SK-N-SH treated with all-trans-retinoic acid at 6 μM for 48 hours (cell line): ENCODE measurements at regions not wholly inside any gene's neighbourhood (a gene's known extent, or its start where the extent isn't known, plus 50 kb on each side); places are given as distances from the start of the nearest gene placed in this dataset.

Experiments used
- ATAC-seq: fragments of 200-7000 bp; cut with Tn5 transposase; 3 replicates; pipeline ENCODE4 v1.9.1; 2020; ENCODE audit warnings: mild to moderate bottlenecking, moderate library complexity
- ARNTL ChIP-seq: fragments of 450-650 bp; formaldehyde crosslinking; IDR thresholded peaks from 2 replicates; pipeline ENCODE4 v1.5.0; 2020; ENCODE audit warnings: low read depth, mild to moderate bottlenecking, moderate library complexity, borderline replicate concordance
- BACH2 ChIP-seq: fragments of 250-450 bp; sonication (Bioruptor Pico); IDR thresholded peaks from 2 replicates; pipeline ENCODE4 v1.9.0; 2021; ENCODE audit warnings: mild to moderate bottlenecking, borderline replicate concordance
- ESRRG ChIP-seq: fragments of 250-450 bp; sonication (Bioruptor Pico); IDR thresholded peaks from 2 replicates; pipeline ENCODE4 v1.6.1; 2021; ENCODE audit warnings: mild to moderate bottlenecking
- GLIS3 ChIP-seq: fragments of 250-450 bp; sonication (Bioruptor Pico); IDR thresholded peaks from 2 replicates; pipeline ENCODE4 v1.5.0; 2020; ENCODE audit warnings: mild to moderate bottlenecking, moderate library complexity
- ISL1 ChIP-seq: fragments of 250-450 bp; sonication (Bioruptor Pico); IDR thresholded peaks from 2 replicates; pipeline ENCODE4 v2.1.2; 2022; ENCODE audit warnings: mild to moderate bottlenecking, moderate library complexity
- OSR1 ChIP-seq: fragments of 250-450 bp; sonication (Bioruptor Pico); IDR thresholded peaks from 2 replicates; pipeline ENCODE4 v1.8.0; 2022; ENCODE audit warnings: moderate library complexity, mild to moderate bottlenecking, inconsistent platforms
- PPARA ChIP-seq: fragments of 250-450 bp; sonication (Bioruptor Pico); IDR thresholded peaks from 2 replicates; pipeline ENCODE4 v1.5.0; 2020; ENCODE audit warnings: mild to moderate bottlenecking, borderline replicate concordance
- RARB ChIP-seq: fragments of 250-450 bp; sonication (Bioruptor Pico); IDR thresholded peaks from 2 replicates; pipeline ENCODE4 v1.8.0; 2021; ENCODE audit warnings: mild to moderate bottlenecking, moderate library complexity
- SNAI2 ChIP-seq: fragments of 250-450 bp; sonication (Bioruptor Pico); IDR thresholded peaks from 2 replicates; pipeline ENCODE4 v1.5.0; 2020; ENCODE audit warnings: mild to moderate bottlenecking, moderate library complexity
- TCF4 ChIP-seq: fragments of 250-450 bp; sonication (Bioruptor Pico); IDR thresholded peaks from 2 replicates; pipeline ENCODE4 v1.8.0; 2021; ENCODE audit warnings: mild to moderate bottlenecking, moderate library complexity, borderline replicate concordance
- TOX ChIP-seq: fragments of 250-450 bp; sonication (Bioruptor Pico); IDR thresholded peaks from 2 replicates; pipeline ENCODE4 v1.8.0; 2021; ENCODE audit warnings: mild to moderate bottlenecking, moderate library complexity, borderline replicate concordance
- ZC3H10 ChIP-seq: fragments of 250-450 bp; sonication (Bioruptor Pico); IDR thresholded peaks from 2 replicates; pipeline ENCODE4 v1.5.1; 2021; ENCODE audit warnings: mild to moderate bottlenecking, moderate library complexity
- ZFP3 ChIP-seq: fragments of 250-450 bp; sonication (Bioruptor Pico); IDR thresholded peaks from 2 replicates; pipeline ENCODE4 v1.5.0; 2020; ENCODE audit warnings: mild to moderate bottlenecking, moderate library complexity
- ZFP30 ChIP-seq: fragments of 450-650 bp; formaldehyde crosslinking; IDR thresholded peaks from 2 replicates; pipeline ENCODE4 v1.5.0; 2022; ENCODE audit warnings: mild to moderate bottlenecking, moderate library complexity
- ZNF565 ChIP-seq: fragments of 450-650 bp; formaldehyde crosslinking; conservative IDR thresholded peaks from 2 replicates; pipeline ENCODE4 v1.5.0; 2020; ENCODE audit warnings: low read depth, mild to moderate bottlenecking, moderate library complexity
- ZNF70 ChIP-seq: fragments of 450-650 bp; formaldehyde crosslinking; IDR thresholded peaks from 2 replicates; pipeline ENCODE4 v1.5.0; 2020; ENCODE audit warnings: mild to moderate bottlenecking, moderate library complexity
- ZNF8 ChIP-seq: fragments of 450-650 bp; formaldehyde crosslinking; IDR thresholded peaks from 2 replicates; pipeline ENCODE4 v1.5.0; 2020; ENCODE audit warnings: mild to moderate bottlenecking, moderate library complexity
- TF ChIP-seq, protein P1 (sequence below): fragments of 250-450 bp; sonication (Bioruptor Pico); IDR thresholded peaks from 2 replicates; pipeline ENCODE4 v1.8.0; 2020; ENCODE audit warnings: mild to moderate bottlenecking, moderate library complexity, borderline replicate concordance
- TF ChIP-seq, protein P2 (sequence below): fragments of 250-450 bp; sonication (Bioruptor Pico); IDR thresholded peaks from 2 replicates; pipeline ENCODE4 v1.5.0; 2020; ENCODE audit warnings: mild to moderate bottlenecking, moderate library complexity
- TF ChIP-seq, protein P3 (sequence below): fragments of 250-450 bp; sonication (Bioruptor Pico); IDR thresholded peaks from 2 replicates; pipeline ENCODE4 v1.5.1; 2020; ENCODE audit warnings: low read depth, mild to moderate bottlenecking, moderate library complexity
- TF ChIP-seq, protein P4 (sequence below): fragments of 250-450 bp; sonication (Bioruptor Pico); IDR thresholded peaks from 2 replicates; pipeline ENCODE4 v1.8.0; 2021; ENCODE audit warnings: low read depth, mild to moderate bottlenecking, moderate library complexity, borderline replicate concordance
- TF ChIP-seq, protein P5 (sequence below): fragments of 250-450 bp; sonication (Bioruptor Pico); IDR thresholded peaks from 2 replicates; pipeline ENCODE4 v1.5.1; 2021; ENCODE audit warnings: mild to moderate bottlenecking, moderate library complexity

DNA sequence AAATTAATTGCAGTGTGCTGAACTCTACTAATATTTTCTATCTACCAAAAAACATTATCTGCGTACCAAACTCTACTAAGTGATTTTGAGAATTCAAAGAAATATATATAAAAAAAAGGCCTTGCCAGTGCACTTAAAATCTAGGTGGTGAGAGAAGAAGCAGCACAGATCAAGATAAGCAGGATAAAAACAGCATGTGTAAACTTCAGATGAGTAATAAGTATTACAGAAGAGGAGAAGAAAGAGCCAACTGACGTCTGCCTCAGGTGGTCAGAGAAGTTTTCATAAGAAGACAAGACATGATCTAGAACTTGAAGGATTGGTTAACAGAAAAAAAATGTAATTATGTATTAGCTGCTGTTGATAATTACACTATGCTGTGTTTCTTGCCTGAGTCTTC is 166.4 kb downstream of the DUSP6 start:
- ATAC-seq = no peak
- TF ChIP-seq ESRRG (CRISPR knock-in tag) (no peak), PPARA (CRISPR knock-in tag) (no peak), ZFP3 (CRISPR knock-in tag) (no peak), ZNF565 (CRISPR knock-in tag) (no peak), ZC3H10 (no peak), ZNF8 (CRISPR knock-in tag) (no peak), ISL1 (no peak), TOX (no peak), SNAI2 (no peak)
- TF ChIP-seq, protein P1, sequence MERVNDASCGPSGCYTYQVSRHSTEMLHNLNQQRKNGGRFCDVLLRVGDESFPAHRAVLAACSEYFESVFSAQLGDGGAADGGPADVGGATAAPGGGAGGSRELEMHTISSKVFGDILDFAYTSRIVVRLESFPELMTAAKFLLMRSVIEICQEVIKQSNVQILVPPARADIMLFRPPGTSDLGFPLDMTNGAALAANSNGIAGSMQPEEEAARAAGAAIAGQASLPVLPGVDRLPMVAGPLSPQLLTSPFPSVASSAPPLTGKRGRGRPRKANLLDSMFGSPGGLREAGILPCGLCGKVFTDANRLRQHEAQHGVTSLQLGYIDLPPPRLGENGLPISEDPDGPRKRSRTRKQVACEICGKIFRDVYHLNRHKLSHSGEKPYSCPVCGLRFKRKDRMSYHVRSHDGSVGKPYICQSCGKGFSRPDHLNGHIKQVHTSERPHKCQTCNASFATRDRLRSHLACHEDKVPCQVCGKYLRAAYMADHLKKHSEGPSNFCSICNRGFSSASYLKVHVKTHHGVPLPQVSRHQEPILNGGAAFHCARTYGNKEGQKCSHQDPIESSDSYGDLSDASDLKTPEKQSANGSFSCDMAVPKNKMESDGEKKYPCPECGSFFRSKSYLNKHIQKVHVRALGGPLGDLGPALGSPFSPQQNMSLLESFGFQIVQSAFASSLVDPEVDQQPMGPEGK (CRISPR knock-in tag) = no peak
- TF ChIP-seq, protein P2, sequence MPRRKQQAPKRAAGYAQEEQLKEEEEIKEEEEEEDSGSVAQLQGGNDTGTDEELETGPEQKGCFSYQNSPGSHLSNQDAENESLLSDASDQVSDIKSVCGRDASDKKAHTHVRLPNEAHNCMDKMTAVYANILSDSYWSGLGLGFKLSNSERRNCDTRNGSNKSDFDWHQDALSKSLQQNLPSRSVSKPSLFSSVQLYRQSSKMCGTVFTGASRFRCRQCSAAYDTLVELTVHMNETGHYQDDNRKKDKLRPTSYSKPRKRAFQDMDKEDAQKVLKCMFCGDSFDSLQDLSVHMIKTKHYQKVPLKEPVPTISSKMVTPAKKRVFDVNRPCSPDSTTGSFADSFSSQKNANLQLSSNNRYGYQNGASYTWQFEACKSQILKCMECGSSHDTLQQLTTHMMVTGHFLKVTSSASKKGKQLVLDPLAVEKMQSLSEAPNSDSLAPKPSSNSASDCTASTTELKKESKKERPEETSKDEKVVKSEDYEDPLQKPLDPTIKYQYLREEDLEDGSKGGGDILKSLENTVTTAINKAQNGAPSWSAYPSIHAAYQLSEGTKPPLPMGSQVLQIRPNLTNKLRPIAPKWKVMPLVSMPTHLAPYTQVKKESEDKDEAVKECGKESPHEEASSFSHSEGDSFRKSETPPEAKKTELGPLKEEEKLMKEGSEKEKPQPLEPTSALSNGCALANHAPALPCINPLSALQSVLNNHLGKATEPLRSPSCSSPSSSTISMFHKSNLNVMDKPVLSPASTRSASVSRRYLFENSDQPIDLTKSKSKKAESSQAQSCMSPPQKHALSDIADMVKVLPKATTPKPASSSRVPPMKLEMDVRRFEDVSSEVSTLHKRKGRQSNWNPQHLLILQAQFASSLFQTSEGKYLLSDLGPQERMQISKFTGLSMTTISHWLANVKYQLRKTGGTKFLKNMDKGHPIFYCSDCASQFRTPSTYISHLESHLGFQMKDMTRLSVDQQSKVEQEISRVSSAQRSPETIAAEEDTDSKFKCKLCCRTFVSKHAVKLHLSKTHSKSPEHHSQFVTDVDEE = no peak
- TF ChIP-seq, protein P3, sequence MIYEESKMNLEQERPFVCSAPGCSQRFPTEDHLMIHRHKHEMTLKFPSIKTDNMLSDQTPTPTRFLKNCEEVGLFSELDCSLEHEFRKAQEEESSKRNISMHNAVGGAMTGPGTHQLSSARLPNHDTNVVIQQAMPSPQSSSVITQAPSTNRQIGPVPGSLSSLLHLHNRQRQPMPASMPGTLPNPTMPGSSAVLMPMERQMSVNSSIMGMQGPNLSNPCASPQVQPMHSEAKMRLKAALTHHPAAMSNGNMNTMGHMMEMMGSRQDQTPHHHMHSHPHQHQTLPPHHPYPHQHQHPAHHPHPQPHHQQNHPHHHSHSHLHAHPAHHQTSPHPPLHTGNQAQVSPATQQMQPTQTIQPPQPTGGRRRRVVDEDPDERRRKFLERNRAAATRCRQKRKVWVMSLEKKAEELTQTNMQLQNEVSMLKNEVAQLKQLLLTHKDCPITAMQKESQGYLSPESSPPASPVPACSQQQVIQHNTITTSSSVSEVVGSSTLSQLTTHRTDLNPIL (CRISPR knock-in tag) = no peak
- TF ChIP-seq, protein P4, sequence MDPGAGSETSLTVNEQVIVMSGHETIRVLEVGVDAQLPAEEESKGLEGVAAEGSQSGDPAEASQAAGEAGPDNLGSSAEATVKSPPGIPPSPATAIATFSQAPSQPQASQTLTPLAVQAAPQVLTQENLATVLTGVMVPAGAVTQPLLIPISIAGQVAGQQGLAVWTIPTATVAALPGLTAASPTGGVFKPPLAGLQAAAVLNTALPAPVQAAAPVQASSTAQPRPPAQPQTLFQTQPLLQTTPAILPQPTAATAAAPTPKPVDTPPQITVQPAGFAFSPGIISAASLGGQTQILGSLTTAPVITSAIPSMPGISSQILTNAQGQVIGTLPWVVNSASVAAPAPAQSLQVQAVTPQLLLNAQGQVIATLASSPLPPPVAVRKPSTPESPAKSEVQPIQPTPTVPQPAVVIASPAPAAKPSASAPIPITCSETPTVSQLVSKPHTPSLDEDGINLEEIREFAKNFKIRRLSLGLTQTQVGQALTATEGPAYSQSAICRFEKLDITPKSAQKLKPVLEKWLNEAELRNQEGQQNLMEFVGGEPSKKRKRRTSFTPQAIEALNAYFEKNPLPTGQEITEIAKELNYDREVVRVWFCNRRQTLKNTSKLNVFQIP = no peak

DNA sequence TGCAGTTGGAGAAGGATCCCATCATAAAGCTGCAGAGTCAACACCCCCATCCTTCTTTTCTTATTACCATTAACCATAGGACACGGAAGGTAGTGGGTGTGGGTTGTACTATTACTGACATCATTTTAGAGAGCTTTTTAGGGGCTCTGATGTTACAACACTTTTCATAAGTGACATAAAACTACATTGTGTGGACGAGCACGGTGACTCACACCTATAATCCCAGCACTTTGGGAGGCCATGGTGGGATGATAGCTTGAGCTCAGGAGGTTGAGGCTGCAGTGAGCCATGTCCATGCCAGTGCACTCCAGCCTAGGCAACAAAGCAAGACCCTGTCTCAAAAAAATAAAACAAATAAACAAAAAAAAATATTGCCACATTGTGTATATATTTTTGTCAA is 167.1 kb downstream of the DUSP6 start:
- ATAC-seq = no peak

DNA sequence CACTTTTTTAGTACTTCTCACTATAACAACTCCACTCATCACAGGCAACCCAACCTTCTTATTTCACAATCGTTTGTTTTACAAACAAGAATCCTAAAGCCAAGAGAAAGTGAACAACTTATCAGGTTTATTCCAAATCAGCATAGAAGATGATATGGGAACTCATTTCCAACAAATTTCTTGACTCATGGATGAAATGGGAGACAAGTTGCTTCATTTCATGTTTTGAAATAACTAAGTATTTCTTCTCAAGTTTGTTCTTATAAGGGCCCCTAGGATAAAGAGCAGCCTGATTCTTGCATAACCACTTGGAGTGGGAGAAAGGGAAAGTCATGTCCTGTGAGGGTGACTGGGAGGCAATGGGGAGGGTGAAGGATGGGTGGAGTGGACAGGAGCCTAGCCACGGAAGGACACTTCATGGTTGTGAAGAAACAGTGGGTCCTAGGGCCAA is 168.3 kb downstream of the DUSP6 start:
- ATAC-seq = no peak
- TF ChIP-seq ARNTL (no peak), ZNF70 (CRISPR knock-in tag) (no peak), TOX (no peak), GLIS3 (CRISPR knock-in tag) (no peak), ZFP3 (CRISPR knock-in tag) (no peak), ZFP30 (CRISPR knock-in tag) (no peak), RARB (CRISPR knock-in tag) (no peak), ESRRG (CRISPR knock-in tag) (no peak), OSR1 (CRISPR knock-in tag) (no peak)
- TF ChIP-seq, protein P5, sequence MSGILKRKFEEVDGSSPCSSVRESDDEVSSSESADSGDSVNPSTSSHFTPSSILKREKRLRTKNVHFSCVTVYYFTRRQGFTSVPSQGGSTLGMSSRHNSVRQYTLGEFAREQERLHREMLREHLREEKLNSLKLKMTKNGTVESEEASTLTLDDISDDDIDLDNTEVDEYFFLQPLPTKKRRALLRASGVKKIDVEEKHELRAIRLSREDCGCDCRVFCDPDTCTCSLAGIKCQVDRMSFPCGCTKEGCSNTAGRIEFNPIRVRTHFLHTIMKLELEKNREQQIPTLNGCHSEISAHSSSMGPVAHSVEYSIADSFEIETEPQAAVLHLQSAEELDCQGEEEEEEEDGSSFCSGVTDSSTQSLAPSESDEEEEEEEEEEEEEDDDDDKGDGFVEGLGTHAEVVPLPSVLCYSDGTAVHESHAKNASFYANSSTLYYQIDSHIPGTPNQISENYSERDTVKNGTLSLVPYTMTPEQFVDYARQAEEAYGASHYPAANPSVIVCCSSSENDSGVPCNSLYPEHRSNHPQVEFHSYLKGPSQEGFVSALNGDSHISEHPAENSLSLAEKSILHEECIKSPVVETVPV (CRISPR knock-in tag) = no peak
- TF ChIP-seq, protein P3 (CRISPR knock-in tag) = no peak

More for the DNA sequence above, 167.1 kb downstream of the DUSP6 start:
- TF ChIP-seq RARB (CRISPR knock-in tag) = no peak
- TF ChIP-seq, protein P4 = no peak
- TF ChIP-seq, protein P5 (CRISPR knock-in tag) = no peak
- TF ChIP-seq BACH2 (CRISPR knock-in tag) = no peak
- TF ChIP-seq GLIS3 (CRISPR knock-in tag) = no peak
- TF ChIP-seq PPARA (CRISPR knock-in tag) = no peak
- no peak for TF ChIP-seq ZC3H10
- TF ChIP-seq ZNF70 (CRISPR knock-in tag) = no peak
- TF ChIP-seq TCF4 (CRISPR knock-in tag) = no peak
